HG03039 (cell line): ENCODE measurements at regions not wholly inside any gene's neighbourhood (a gene's known extent, or its start where the extent isn't known, plus 50 kb on each side); places are given as distances from the start of the nearest gene placed in this dataset.
"Not testable (repeated sequence)": the region's sequence is repeated elsewhere in the genome, so short reads cannot be mapped to it uniquely, and the experiment has no call there.

ENCODE experiments used
- ATAC-seq: cut with Tn5 transposase; IDR thresholded peaks from one replicate; pipeline ENCODE4 v1.9.1; 2021; ENCODE audit warnings: mild to moderate bottlenecking, moderate library complexity; ENCODE audit not compliant: unreplicated experiment

DNA sequence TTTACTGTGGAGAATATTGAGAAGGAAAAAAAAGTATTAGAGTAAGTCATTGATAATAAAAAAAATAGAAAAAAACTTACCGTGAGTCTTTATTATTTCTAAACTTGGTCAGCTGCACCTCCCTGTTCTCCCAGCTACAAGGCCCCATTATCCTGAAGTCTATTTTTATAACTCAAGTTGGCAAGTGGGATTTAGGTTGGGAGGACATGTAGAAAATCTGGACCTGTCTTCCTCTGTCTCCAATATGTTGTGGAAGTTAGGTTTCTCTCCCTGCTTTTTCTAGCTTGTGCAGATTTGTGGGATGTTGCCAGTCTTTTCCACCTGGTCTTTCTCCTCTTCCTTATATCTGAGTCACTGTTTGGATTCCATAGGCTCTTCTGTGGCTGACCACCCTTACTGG is 361.4 kb downstream of the HLX start:
- no peak for ATAC-seq

DNA sequence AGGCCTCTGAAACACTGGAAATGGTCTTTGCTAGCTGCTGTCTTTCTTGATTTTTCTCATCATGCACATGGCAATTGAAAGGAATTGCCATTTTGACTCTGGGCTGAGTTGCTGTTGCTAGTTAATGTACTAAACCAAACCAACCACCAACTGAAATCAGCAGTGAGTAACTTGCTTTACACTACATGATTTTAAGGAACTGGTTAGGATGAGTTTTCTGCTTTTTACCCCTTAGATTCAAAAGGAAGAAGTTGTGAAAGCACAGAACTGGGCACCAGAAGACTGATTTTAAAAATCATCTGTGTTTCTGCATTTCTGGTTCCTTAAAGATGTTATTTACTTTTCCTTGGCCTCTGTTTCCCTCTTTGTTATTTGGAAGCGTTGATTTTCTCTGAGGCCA is 361.9 kb downstream of the HLX start:
- ATAC-seq: no peak

DNA sequence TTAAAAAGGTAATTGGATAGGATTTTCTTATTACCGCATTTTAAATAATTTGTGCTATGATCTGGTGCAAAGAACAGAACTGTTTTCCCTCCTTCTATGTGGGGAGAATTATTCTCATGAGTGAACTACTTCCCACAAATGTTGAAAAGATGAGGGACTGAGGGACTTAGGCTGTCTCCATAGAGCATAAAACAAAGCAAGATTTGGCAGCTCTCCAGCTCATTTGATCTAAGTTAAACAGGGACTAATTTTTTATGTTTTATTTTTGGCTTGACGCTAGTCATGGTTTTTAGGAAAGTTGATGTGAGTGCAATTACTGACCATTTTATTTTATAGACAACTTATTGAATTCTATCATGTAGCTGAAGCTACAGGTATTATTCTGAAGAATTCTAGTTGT is 362.3 kb downstream of the HLX start:
- no peak for ATAC-seq

DNA sequence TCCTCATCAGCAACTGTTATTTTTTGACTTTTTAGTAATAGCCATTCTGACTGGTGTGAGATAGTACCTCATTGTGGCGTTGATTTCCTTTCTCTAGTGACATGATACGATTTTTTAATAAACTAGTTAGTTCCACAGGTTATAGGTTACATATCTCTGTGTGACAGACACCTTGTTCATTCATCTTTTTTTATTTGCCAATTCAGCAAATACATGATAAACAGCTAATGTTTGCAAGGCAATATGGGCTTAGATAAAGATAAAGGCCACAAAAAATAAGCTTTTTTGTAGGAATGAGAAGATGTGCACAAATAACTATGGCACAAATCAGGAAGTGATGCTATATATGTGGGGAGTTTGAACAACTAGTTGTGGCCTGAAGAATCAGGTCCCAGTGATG is 366.8 kb downstream of the HLX start:
- ATAC-seq: no peak

DNA sequence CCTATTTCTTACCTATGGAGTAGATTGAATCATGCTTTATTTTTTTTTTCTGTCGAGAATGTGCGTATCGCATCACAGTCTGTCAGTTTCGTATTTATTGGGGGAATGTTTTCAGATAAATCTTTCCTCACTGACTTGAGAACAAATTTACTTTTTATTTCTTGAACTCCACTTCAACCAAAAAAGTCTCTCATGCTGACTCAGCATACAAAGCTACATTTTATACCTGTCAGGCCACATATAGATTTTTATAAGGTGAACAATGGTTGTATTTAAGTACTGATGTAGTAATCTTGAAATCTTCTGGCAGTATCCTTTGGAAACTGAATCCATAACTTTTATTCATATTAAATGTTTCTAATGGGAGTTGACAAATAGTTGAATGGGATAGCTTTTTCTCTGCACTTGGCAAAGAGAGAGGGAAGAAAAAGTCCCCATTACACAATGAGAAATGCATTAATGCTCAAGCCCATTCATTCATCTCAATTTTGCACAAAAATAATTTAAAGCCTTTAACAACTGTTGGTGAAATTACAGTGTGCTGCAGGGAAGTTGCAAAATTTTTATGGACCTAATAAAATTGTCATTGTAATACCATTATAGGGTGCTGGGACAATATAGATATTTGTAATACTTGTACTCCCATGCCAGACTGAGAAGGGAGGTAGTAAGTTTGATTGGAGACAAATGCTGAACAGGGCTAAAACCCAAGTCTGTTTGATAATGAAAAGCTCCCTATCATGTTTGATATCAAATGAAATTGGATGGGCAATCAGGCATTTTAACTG is 367.6 kb downstream of the HLX start:
- no peak for ATAC-seq

DNA sequence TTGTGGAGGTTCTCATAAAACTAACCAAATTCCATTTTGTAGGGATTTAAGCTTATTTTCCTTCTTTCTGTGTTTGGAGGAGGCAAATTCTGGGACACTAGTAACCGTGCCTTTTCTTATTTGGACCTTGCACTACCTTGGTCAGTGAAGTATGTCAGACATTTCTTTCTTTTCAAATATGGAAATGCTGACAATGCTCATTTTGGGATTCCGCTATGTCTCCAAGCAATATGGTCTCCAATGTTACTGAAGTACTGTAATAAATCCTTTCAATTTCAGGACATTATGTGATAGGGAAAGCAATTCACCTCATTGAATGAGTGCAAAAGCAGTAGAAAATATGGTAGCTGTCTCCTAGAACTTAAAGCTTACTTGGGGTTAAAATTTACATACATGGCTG is 372.3 kb downstream of the HLX start:
- no peak for ATAC-seq

DNA sequence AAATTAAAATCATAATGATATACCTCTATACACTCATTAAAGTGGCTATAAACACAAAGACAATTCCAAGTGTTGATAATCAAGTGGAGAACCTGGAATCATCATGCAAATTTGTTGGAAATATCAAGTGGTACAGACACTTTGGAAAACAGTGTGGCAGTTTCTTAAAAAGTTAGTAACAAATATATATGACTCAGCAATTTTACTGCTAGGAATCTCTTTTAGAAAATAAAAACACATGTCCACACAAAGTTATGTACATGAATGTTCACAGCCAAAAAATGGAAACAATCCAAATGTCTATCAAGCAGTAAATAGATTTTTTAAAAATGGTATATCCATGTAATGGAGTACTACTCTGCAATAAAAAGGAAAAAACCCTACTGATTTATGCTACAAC is 375.6 kb downstream of the HLX start:
- ATAC-seq: no peak

DNA sequence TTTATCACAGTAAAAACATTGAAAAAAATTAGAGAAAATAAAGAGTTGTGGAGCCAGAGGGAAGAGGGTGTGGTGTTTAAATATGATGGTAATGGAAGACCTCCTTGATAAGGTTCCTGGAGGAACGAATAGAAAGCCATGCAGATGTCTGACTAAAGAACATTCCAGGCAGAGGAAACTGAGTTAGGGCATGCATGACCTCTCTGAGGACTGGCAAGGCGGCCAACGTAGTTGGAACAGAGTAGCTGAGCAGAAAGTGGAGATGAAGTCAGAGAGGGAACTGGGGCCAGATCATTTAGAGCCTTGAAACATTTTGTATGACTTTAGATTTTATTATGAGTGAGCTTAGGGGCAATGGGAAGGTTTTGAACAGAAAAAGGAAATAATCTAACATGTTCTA is 377.5 kb downstream of the HLX start:
- no peak for ATAC-seq

DNA sequence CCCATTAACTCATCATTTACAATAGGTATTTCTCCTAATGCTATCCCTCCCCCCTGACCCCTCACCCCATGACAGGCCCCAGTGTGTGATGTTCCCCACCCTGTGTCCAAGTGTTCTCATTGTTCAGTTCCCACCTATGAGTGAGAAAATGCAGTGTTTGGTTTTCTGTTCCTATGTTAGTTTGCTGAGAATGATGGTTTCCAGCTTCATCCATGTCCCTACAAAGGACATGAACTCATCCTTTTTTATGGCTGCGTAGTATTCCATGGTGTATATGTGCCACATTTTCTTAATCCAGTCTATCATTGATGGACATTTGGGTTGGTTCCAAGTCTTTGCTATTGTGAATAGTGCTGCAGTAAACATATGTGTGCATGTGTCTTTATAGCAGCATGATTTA is 378.3 kb downstream of the HLX start:
- ATAC-seq: not testable (repeated sequence)

DNA sequence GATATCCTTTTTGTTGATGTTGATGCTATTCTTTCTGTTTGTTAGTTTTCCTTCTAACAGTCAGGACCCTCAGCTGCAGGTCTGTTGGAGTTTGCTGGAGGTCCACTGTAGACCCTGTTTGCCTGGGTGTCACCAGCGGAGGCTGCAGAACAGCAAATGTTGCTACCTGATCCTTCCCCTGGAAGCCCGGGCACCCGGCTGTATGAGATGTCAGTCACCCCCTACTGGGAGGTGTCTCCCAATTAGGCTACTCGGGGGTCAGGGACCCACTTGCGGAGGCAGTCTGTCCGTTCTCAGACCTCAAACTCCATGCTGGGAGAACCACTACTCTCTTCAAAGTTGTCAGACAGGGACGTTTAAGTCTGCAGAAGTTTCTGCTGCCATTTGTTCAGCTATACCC is 383.4 kb downstream of the HLX start:
- not testable (repeated sequence) for ATAC-seq

DNA sequence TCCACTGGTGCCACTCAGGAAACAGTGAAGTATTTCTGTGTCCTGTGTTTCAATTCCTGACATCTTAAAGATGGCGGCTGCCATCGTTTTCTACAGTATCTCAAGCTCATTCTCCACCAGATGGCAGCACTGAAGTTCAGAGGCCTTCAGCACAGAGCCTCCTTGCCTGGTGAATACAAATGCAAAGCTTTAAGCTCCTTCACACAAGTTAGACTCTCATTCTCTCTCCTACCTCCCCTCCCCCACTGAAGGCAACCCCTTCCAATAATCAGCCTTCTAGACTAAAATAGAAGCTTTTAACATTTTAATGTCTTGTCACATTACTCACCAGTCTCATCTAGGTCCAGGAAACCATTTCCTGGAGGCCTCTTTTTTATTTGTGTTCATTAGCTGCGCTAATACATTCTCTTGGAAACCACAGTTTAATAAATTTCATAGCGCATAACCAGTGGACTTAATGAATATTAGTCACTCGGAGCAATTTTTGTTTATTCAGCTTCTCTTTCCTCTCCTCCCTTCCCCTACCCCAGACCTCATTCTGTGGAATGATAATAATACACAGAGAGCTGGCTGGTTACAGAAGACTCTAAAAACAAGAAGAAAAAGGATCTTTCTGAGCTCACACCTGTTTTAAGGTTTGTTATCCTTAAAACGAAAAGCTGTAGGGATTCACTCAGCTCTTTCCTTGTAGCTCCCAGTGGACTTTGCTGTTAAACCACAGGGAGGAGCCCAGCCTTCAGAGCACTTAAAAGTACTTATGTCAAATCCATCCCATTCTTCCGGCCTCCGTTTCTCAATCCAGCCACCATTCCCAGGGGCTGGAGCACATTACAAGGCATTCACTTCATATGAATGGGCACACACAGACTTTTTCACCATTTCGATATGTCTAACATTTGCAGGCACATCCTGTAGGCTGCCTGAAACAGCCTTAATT is 384.9 kb downstream of the HLX start:
- peak; percentile 76 for ATAC-seq

DNA sequence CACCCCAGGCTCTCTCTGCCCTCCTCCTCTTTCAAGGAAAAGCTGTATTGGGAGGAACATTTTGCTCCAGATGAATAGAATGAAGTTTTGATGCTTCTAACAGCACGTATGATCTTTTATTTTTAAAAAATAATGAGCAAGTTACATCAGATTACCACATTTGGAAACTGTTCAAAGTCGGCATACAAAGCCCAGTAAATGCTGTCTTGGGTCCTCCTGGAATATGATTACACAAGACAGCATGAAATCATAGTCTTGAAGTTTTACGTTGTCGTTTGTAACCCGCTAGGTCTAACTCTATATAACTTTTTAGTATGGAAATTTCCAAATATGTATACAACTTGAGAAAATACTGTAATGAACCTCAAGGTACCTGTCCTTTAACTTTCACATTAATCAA is 385.6 kb downstream of the HLX start:
- no peak for ATAC-seq

DNA sequence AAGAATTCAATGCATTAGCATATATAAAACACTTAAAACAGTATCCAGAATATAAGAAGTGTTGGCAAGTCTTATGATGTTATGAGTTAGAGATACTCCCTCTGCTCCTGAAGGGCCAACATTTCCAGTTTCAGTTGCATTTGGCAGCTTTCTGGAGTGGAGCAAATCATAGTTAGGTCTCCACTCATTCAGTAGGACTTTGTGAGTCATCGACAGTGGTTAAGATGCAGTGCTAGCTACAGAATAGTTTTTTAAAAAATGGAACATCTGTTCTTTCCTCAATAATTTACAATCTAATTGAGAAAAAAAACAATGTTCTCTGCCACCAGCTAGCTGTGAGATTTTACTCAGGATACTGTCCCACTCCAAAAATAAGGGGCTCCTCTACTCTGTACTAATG is 389.1 kb downstream of the HLX start:
- no peak for ATAC-seq

DNA sequence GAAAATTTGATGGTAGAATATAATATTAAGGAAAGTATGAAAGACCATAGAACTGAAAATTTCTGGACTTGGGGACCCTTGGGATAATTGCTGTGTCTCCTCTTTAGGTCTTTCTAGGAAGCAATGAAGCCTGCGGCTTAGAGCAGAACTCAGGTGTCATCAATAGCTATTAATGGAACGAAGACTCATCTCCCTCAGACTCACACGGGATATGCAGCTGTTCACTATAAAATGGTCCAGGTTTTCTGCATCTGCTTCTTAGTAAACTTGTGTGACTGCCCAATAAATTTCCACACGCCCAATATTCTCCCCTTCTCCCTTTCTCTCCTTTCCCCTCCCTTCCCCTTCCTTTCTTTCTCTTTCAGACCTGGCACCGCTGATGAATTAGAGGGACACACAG is 392.5 kb downstream of the HLX start:
- ATAC-seq: no peak

DNA sequence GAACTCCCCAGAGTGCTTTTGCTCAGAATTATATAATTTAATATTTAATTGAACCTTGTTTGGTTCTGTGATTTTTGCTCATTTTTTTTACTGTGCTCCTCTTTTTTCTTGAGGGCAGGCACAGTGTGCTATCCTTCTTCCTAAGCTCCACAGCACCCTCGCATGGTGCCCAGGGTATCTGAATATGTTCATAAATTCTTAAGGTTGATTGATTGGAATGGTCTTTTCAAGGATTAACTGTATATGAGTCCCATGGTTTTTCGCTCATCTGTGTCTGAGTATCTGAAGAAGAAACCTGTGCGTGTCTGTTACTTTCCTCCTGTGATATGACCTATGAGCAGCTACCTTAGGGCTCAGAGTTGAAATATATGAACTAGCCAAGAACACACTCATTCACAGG is 393.7 kb downstream of the HLX start:
- no peak for ATAC-seq

DNA sequence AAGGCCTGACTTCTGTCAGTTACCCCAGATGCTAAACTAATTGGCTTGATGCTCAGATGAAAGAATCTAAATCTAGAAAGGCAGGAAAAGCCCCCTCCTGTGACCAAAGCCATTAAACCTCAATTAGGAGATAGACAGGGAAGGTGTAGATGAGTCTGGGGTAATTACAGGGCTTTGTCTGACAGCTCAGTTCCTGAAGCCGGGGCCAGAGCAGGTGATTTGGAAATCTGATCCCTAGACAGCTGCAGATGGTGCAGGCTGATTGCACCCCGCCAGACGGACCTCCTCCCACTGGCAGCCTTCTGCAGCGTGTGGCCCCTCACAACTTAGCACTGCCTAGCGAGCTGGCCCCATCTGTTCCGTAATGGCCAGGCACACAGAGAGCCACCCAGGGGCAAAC is 395.1 kb downstream of the HLX start:
- no peak for ATAC-seq

DNA sequence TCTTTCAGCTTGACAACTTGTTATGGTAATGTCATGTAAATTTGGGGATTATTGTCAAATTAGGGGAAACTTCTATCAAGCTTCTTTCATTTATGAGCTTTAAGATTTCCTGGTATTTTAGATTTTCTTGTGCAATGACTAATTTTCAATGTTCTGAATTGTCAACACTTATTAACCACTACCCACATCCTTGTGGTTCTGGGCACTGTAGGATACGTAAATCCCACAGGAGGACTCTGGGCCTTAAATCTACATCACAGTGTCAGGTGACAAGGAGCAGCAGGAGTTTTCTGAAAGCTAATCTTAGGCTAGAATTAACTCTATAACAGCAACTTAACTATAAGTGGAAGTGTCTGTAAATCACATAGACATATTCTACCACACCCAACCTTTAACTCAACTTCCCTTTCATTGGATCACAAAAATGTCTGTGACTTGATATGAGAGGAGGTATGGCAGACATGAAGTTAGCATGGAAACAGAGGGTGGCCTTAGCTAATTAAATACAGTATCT is 397.7 kb downstream of the HLX start:
- ATAC-seq: no peak

DNA sequence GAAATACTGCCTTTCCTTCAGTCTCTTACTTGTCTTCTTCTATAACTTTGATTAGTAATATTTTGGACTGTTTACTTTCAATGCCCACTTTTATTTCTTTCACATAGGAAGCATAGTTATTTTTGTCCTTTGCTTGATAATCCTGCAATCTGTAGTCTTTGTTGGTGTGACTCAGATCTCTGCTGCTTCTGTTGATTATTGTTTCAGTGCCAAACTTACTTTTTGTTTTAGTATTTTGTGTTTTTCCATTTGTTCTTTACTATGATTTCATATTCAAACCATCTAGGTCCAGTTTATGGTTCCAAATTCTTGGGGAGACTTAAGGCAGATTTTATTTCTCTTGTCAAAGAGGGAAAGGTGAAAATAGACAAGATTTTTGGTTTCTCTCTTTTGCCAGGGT is 399.9 kb downstream of the HLX start:
- no peak for ATAC-seq

DNA sequence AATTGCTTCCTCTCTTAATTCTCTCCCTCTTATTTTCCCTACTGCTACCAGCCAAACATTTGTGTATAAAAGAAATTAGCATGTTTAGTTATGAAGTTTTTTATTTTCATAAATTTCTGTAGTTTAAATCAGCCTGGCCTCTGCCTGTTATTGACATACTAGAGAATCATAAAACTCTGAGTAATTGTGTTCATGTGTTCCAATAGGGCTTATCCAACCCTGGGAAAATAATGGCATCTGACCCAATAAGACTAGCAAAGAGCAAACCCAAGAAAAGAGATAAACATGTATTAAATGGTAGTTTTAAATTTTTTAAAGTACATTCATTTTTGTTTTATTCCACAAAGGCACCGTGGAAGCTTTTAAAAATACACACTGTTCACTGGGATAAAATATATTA is 404.3 kb downstream of the HLX start:
- no peak for ATAC-seq

DNA sequence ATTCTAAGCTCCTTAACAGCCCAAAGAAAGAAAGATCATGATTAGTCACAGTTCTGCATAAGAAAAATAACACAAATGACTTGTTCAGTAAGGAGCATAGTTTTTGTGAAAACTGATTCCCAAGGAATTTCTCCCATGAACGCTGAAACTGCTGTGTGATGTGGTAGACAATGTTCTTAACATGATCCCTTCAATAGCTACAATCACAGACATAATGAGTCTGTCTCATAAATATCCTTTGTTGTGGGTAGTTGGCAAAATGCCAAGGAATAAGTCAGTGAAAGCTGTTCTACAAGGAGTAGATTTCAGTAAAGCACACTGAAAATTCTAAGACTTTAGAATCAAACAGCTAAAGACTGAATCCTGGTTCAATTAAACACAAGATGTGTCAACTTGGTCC is 404.8 kb downstream of the HLX start:
- ATAC-seq: no peak

DNA sequence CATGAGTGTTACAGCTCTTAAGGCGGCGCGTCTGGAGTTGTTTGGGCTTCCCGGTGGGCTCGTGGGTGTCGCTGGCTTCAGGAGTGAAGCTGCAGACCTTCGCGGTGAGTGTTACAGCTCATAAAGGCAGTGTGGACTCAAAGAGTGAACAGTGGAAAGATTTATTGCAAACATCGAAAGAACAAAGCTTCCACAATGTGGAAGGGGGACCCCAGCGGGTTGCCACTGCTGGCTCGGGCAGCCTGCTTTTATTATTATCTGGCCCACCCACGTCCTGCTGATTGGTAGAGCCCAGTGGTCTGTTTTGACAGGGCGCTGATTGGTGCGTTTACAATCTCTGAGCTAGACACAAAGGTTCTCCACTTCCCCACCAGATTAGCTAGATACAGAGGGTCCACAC is 405.7 kb downstream of the HLX start:
- not testable (repeated sequence) for ATAC-seq
